Adrenal gland (tissue), 5 donors: ENCODE measurements at regions not wholly inside any gene's neighbourhood (a gene's known extent, or its start where the extent isn't known, plus 50 kb on each side); places are given as distances from the start of the nearest gene placed in this dataset.

Experiments
- POLR2A ChIP-seq, 2 donors: fragments of 450-650 bp; IDR thresholded peaks; one replicate each; pipeline ENCODE4 v1.6.1; 2017; ENCODE audit warnings: antibody characterized with exemption in 2 of 2, mild to moderate bottlenecking in 2 of 2, moderate library complexity in 1 of 2
- TF ChIP-seq, protein P1 (sequence below), 6 experiments: fragments of 450-650 bp in 4 of 6; fragments of 200-600 bp in 2 of 6; sonication (generic) in 1 of 6; IDR thresholded peaks; 1 replicate in 5 of 6; 2 replicates in 1 of 6; pipeline versions ENCODE4 v1.5.1 to v1.8.0; 2016 to 2021; ENCODE audit warnings: antibody characterized with exemption in 6 of 6, mild to moderate bottlenecking in 2 of 6, moderate library complexity in 1 of 6
- donor health status: DM: no; HTN: no; CAD: no.

DNA sequence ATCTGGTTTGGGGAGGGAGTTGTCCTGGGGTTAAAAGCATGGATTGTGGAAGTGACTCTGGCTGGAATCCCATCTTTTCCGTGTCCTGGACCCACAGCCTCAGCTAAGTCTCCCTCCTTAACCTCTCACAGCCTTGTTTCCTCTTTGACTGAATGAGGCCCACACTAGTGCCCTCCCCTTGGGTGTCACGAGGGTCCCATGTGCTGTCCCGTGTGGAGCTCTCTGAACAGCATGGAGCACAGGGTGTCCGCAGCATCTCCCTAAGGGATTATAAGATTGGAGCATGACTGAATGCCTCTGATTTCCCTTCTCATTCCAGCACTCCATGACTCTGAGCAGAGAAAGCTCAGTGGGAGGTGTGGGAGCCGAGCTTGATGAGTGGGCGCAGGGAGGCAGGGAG is 182.5 kb downstream of the TEX29 start:
- TF ChIP-seq POLR2A (IDR thresholded peaks at IDR 0.05), result no peak
- TF ChIP-seq, protein P1, sequence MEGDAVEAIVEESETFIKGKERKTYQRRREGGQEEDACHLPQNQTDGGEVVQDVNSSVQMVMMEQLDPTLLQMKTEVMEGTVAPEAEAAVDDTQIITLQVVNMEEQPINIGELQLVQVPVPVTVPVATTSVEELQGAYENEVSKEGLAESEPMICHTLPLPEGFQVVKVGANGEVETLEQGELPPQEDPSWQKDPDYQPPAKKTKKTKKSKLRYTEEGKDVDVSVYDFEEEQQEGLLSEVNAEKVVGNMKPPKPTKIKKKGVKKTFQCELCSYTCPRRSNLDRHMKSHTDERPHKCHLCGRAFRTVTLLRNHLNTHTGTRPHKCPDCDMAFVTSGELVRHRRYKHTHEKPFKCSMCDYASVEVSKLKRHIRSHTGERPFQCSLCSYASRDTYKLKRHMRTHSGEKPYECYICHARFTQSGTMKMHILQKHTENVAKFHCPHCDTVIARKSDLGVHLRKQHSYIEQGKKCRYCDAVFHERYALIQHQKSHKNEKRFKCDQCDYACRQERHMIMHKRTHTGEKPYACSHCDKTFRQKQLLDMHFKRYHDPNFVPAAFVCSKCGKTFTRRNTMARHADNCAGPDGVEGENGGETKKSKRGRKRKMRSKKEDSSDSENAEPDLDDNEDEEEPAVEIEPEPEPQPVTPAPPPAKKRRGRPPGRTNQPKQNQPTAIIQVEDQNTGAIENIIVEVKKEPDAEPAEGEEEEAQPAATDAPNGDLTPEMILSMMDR (IDR thresholded peaks at IDR 0.05), result no peak
